ENCODE measurements at regions not wholly inside any gene's neighbourhood (a gene's known extent, or its start where the extent isn't known, plus 50 kb on each side); places are given as distances from the start of the nearest gene placed in this dataset.

DNA sequence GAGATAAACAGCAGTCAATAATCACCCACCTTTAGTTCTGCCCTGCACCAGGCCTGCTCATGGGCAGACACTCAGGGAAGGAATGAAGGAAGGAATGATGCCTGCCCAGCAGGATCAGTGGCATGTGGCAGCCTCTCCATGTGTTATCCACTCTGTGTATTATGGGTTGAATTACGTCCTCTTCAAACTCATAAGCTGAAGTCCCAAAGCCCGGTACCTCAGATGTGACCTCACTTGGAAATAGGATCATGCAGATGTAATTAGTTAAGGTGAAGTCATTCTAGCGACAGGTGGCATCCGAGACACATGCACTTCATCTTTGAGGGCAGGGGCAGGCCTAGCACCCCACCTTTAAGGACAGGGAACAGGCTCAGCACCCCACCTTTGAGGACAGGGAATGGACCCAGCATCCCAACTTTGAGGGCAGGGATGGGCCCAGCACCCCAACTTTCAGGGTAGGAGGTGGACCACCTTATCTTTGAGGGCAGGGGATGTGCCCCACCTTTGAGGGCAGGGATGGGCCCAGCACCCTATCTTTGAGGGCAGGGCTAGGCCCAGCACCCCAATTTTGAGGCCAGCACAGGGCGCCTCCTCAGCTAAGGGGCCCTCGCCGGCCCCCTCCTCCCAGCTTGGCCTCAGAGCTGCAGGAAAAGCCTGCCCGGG is 127.6 kb downstream of the URI1 start:
- H2BK12ac ChIP-seq (ENCODE audit: low read depth, low read length) = no peak overlapping the region
- no peaks in the 10 kb centered on the region for H3K36me3 ChIP-seq (ENCODE audit: control insufficient read depth in 2 of 4, insufficient read depth in 4 of 4, low read length in 3 of 4)
- H2AK5ac ChIP-seq (ENCODE audit: low read depth, low read length) = no peak overlapping the region
- H3K23me2 ChIP-seq (ENCODE audit: low read depth, low read length) = peaks cover 14% of the 10 kb centered on the region; the same call in 1 of the 2 replicates
- ChIA-PET POLR2A (ENCODE audit: partially characterized antibody) (interaction anchor here (0.6 to 1.1 kb wide), 2 partner anchors 8 to 16 kb away, joined by 3 to 4 read pairs; no protein-coding TSS in a partner anchor), CTCF (ENCODE audit: partially characterized antibody) (no interaction called here)
- H4K20me1 ChIP-seq (replicated peaks in 1 of 2; ENCODE audit: control insufficient read depth in 1 of 2, insufficient read depth in 2 of 2, low read length in 2 of 2) = peaks cover 0 to 3% of the 10 kb centered on the region in 2 experiments
- H3K4ac ChIP-seq (replicated peaks; ENCODE audit: insufficient read length, low read depth, low read length) = no peak overlapping the region
- H2BK5ac ChIP-seq (ENCODE audit: low read depth, low read length) = no peak overlapping the region
- H2BK15ac ChIP-seq (ENCODE audit: low read length) = no peak overlapping the region
- no peak overlapping the region for H3K14ac ChIP-seq (ENCODE audit: insufficient read length)
- H3K4me2 ChIP-seq (ENCODE audit: insufficient read depth in 1 of 2, low read depth in 2 of 2, low read length in 2 of 2) = no peak overlapping the region
- H3K9ac ChIP-seq (replicated peaks in 1 of 4; ENCODE audit: extremely low read depth in 1 of 4, low read depth in 3 of 4, low read length in 3 of 4) = no peak overlapping the region
- no peak overlapping the region for H3K27ac ChIP-seq (ENCODE audit: low read depth, low read length)
- no peaks in the 10 kb centered on the region for H3K9me3 ChIP-seq (ENCODE audit: insufficient read depth in 2 of 2, low read depth in 1 of 2, low read length in 1 of 2)
- no peak overlapping the region for H4K91ac ChIP-seq (replicated peaks; ENCODE audit: insufficient read length, low read length)
- no peak overlapping the region for H3K4me3 ChIP-seq (ENCODE audit: extremely low read depth in 1 of 4, insufficient read depth in 2 of 4, low read depth in 3 of 4, low read length in 4 of 4)
- no peak overlapping the region for H2BK20ac ChIP-seq (ENCODE audit: low read length)
- no peak overlapping the region for H2AFZ ChIP-seq (ENCODE audit: low read length)
- no peak overlapping the region for H3K23ac ChIP-seq (ENCODE audit: insufficient read length)
- no peak overlapping the region for H2BK120ac ChIP-seq (replicated peaks; ENCODE audit: low read depth, low read length)
- H3K27me3 ChIP-seq (replicated peaks in 1 of 4; ENCODE audit: control insufficient read depth in 3 of 4, extremely low read depth in 1 of 4, insufficient read depth in 3 of 4, low read length in 3 of 4) = no peaks in the 10 kb centered on the region
- no peak overlapping the region for H4K5ac ChIP-seq (ENCODE audit: insufficient read length, low read depth, low read length)
- DNase-seq (ENCODE audit: low read depth in 1 of 2, low spot score in 2 of 2) = no peak
- H3K79me2 ChIP-seq (ENCODE audit: control insufficient read depth in 1 of 2, insufficient read depth in 2 of 2, low read length in 2 of 2) = no peaks in the 10 kb centered on the region
- no peak overlapping the region for H4K8ac ChIP-seq (ENCODE audit: extremely low read depth, insufficient read depth, low read length)
- H3K56ac ChIP-seq (replicated peaks; ENCODE audit: insufficient read length, low read depth, low read length) = no peak overlapping the region
- WGBS, 2 experiments (ENCODE audit: extremely low coverage in 1 of 2, insufficient coverage in 1 of 2, insufficient read length in 1 of 2, insufficient replicate concordance in 2 of 2, low coverage in 1 of 2, low lambda C conversion rate in 2 of 2, missing lambda C conversion rate in 1 of 2) = 89% methylated on average over 8 of the region's 8 CpGs; no CpG with 5 or more reads in 1 of the 2 experiments
- no peaks in the 10 kb centered on the region for H3K79me1 ChIP-seq (ENCODE audit: low read depth, low read length)
- peaks cover 0 to 2% (median 0%) of the 10 kb centered on the region in 4 experiments; a peak in 1 of 7 replicates for H3K4me1 ChIP-seq (replicated peaks in 1 of 4; ENCODE audit: control insufficient read depth in 3 of 4, insufficient read depth in 4 of 4, low read length in 3 of 4)
- no peak overlapping the region for H3K18ac ChIP-seq (ENCODE audit: extremely low read depth, low read length)
- no peak for FAIRE-seq
- TF ChIP-seq SAP30 (IDR thresholded peaks at IDR 0.05; ENCODE audit: insufficient read depth, insufficient replicate concordance, low read length) (no peak), RAD21 (IDR thresholded peaks at IDR 0.05 in 1 of 2, conservative IDR thresholded peaks at IDR 0.05 in 1 of 2; ENCODE audit: low read depth in 2 of 2, low read length in 2 of 2) (no peak), SUZ12 (IDR thresholded peaks at IDR 0.05; ENCODE audit: low read length) (no peak), RNF2 (IDR thresholded peaks at IDR 0.05; ENCODE audit: borderline replicate concordance, low read depth, low read length, missing control alignments, poor library complexity, severe bottlenecking) (no peak)
- TF ChIP-seq, protein P1, sequence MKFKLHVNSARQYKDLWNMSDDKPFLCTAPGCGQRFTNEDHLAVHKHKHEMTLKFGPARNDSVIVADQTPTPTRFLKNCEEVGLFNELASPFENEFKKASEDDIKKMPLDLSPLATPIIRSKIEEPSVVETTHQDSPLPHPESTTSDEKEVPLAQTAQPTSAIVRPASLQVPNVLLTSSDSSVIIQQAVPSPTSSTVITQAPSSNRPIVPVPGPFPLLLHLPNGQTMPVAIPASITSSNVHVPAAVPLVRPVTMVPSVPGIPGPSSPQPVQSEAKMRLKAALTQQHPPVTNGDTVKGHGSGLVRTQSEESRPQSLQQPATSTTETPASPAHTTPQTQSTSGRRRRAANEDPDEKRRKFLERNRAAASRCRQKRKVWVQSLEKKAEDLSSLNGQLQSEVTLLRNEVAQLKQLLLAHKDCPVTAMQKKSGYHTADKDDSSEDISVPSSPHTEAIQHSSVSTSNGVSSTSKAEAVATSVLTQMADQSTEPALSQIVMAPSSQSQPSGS (IDR thresholded peaks at IDR 0.05; ENCODE audit: low read length) = no peak

All from H1 (cell line).